NCI-H526 (cell line): ENCODE measurements at regions not wholly inside any gene's neighbourhood (a gene's known extent, or its start where the extent isn't known, plus 50 kb on each side); places are given as distances from the start of the nearest gene placed in this dataset.

ENCODE experiments used
- DNase-seq, 2 experiments: peaks; one replicate each; lab custom pipeline; 2025; lab: John Stamatoyannopoulos, UW

GRCh38 chr1:80799457-80799856 is 1001.3 kb upstream of the ADGRL2 start:
- DNase-seq = no peak

GRCh38 chr1:80779275-80779674 is 1021.5 kb upstream of the ADGRL2 start:
- no peak for DNase-seq

DNA sequence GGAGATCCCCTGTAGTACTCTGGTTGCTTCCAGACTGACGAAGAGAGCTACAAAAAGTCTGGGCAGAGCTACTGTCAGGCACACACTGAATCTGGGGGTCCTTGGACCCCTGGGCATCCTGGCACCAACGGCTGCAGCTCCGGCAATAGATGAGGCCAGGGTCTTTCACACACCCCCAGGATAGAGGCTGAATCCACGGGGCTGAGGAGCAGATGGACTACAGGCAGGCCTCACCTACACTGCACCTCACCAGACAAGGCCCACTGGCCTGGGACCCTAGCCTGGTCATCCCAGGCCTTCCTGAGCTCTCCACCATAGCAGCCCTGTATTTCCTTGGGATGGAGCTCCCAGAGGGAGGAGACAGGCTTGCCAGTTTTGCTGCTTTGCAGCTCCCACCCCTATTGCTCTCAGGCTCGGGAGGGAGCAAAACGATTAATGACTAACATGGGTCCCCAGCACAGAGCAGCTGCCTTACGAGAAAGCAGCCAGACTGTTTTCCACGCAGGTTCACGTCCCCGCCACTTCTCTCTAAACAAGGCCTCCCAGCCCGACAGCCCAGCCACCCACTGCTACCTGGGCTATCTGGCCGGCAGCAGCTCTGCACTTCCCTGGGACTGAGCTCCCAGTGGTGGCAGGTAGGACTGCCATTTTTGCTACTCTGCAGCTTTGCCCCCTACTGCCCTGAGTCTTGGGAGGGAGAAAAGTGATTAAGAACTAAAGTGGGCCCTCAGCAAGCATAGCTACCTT is 1022.5 kb upstream of the ADGRL2 start:
- DNase-seq = no peak

DNA sequence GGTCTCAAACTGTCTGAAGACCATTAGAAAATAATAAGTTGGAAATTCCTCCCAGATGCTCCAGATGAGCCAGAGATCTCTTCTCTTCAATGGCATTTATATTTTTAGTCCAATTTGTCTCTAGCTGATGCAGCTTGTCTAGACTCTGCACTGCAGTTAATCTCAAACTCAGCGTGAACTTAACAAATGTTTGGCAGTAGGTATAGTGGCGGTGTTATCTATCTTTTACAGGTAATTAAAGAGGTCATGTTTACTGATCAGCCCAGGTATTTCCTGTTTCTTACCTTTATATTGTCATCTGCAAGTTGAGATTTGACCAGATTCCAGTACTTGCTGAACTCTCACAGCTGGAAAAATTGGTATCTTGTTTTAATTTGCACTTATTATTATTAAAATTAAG is 1024.5 kb upstream of the ADGRL2 start:
- DNase-seq = no peak

DNA sequence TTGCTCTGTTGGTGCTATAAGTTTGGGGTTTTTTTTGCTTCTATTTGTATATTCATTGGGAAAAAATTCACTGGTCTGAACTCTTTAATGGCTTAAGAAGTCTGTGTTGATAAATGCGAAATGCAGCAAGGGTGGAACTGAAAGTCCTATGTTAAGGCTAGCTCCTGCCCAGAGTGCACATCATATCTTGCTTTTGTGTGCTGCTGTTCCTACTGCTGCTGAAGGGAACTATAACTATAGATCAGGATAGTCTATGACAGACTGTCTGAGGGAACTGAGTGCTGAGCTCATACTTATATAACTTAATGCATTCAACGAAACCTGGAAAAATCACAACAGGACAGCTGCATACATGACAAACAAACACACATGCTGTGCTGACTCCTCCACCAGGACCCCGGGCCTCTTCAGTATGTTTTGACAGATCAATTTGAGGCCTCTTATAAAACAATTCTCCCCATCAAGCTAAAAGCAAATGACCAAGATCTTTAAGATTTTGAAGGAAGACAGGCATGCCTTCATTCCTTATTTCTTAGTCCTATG is 1031.5 kb upstream of the ADGRL2 start:
- no peak for DNase-seq

GRCh38 chr1:80767711-80768110 is 1033.0 kb upstream of the ADGRL2 start:
- no peak for DNase-seq

DNA sequence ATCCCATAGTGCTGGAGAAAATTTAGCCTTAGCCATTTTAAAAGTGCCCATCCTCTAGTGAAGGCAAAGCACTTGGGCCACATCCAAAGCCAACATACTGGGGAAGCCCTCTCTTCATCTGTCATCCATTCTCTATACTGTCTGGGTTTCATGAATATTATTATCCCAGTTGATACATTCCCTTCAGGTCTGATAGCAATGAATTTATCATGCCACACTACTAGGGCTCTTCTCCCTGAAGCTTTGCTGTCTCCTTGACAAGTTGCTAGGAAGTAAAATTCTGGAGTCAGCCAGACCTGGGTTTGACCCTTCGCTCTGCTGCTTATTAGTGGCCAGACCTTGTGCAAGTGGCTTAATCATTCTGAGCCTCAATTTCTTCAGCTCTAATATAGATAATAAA is 1041.4 kb upstream of the ADGRL2 start:
- DNase-seq = no peak

- no peak for DNase-seq
Observed at GRCh38 chr1:80755944-80756343, 1044.8 kb upstream of the ADGRL2 start.

DNA sequence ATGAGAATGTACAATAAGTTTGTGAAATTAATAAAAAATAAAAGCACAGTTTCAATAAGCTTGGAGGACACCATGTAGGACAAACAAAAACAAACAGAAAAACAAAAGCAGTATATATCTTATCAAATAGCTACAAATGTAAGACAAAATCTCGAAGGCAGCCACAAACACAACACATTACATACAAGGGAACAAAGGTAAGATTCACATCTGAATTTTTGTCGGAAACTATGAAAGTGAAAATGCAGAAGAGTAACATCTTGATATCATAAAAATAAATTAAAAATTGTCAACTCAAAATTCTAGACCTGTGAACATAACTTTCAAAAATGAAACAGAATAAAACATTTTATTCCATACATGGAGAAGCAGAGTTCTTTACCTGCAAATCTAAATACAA is 1049.5 kb upstream of the ADGRL2 start:
- no peak for DNase-seq

DNA sequence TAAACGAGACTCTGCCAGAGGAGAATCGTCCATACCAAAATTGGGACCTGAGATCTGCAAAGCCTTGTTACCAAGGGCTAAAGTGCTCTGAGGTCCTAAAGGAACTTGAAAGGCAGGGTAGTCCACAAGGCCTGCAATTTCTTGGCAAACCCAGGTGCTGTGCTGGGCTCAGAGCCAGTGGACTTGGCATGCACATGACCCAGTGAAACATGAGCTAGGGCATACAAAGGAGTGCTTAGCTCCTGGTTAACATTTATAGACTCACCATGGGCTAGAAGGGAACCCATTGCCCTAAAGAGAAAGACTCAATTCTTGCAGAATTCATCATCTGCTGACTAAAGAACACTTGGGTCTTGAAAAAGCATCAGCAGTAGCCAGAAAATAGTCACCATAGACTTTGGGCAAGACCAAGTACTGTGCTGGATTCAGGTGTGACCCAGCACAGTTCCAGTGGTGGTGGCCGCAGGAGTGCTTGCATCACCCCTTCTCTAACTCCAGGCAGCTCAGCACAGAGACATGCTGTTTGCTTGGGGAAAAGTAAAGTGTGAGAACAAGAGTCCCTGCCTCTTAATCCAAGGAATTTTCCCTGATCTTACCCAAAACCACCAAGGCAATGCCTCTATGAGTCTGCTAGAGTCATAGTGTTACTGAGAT is 1069.4 kb upstream of the ADGRL2 start:
- no peak for DNase-seq

DNA sequence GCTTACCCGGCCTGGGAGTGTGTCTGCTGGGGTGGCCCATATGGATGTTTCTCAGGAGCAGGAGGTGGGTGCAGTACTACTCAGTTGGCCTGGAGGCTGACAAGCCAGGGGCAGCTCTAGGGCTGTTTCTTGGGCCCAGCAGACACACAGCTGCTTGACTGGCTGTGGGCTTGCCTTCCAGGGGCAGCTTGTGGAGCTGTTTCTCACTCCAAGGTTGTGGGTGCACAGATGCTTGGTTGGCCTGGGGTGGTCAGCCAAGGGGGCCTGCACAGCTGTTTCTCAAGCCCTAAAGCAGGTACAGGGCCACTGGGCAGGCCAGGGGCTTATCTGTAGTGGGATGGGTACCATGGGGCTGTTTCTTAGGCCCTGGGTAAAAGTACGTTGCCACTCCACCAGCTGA is 1078.1 kb upstream of the ADGRL2 start:
- DNase-seq = no peak

- no peak for DNase-seq
Observed at GRCh38 chr1:80706526-80706925, 1094.2 kb upstream of the ADGRL2 start.

- DNase-seq = no peak
Observed at GRCh38 chr1:80678438-80678837, 1122.3 kb upstream of the ADGRL2 start.

DNA sequence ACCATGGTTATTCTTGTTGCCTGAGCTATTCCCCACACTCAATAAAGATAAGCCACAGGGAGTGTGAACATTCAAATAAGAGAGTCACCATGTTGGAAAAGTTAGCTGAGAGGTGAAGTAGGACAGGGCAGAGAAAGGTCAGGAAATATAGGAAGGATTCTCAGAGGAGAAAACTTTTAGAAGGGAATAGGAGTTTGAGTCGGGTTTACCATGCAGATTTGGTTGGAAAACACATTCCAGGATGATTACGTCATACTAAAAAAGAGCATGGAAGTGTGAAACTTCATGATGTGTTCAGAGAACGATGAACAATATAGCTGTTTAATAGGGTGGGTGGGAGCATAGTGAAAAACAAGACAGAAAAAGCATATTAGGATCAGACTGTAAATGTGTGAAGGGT is 1125.3 kb upstream of the ADGRL2 start:
- DNase-seq = no peak

GRCh38 chr1:80673935-80674597 is 1126.7 kb upstream of the ADGRL2 start:
- DNase-seq = no peak

DNA sequence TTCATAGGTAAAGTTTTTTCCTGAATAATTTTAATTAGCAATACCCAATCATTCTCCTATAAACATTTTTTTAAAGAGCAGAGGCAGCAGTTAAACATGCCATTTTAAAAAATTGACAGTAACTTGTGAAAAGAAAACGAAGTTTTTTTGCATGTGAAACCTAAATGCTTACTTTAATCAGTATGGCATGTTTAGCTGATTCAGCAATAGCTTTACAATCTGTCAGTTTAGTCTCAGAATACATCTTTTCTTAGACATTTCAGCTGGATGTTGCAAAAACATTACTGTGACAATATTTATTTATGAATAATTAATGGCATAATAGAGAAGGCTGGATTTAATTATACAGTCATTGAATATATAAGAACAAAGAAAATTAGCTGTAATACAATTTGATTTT is 1132.4 kb upstream of the ADGRL2 start:
- no peak for DNase-seq

DNA sequence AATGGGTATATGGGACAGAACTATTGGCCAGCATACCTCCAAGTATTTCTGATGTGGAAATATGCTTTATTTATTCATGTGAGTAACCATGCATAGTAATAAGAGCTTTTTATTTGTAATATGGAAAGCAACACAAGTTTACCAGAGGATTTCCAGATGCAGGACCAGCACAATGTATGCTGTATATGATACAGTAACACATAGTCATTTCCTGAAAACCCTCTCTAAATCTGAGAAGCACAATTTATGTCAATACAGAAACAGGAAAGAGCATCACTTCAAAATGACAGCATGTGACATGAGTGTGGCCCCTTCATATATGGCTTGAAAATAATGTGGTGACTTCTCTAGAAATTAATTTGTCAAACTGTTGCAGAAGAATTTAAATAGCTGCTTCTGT is 1134.7 kb upstream of the ADGRL2 start:
- DNase-seq = no peak

GRCh38 chr1:80659161-80659560 is 1141.6 kb upstream of the ADGRL2 start:
- no peak for DNase-seq

DNA sequence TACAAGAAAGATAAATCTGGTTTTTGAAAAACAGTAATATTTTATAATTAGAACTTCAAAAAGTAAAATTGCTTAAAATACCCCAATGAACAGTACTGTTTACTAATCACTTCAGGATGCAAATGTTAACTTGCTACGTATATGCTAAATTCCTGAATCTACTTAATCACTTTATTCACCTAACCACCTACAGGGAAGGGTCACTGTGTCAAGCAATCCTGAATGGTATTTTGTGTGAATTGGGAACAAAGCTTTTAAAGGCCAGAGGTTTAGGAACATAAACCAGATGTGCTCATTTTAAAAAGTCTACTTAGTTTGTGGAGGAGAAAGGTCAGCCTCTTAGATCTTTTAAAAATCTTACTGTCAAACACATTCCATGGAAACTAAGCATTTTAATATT is 1143.0 kb upstream of the ADGRL2 start:
- DNase-seq = no peak

DNA sequence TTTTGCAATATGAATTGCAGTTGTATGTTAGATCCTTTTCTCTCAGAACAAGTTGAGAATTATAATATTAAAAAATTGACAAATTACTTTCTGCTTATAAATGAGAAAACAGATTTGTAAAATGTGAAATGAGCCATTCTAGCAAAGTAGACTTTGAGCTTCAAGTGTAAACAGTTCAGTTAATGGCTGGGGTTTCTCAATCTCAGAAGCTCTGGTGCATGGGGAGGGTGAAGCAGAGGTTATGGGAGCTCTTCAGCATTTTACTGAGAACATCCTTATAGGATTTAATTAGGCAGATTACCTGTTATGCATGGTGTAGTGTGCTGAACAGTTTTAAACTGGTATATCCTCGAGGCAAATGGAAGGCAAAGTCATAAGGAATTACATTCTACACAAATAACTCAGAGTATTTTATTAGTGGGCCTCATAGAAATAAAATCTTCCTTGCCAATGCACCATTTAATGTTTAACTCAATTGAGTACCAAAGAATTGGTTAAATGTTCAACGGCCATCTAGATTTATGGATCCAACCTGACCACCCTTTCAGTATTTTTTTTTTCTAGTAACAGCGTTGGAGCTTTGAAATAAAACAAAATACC is 1143.6 kb upstream of the ADGRL2 start:
- no peak for DNase-seq

DNA sequence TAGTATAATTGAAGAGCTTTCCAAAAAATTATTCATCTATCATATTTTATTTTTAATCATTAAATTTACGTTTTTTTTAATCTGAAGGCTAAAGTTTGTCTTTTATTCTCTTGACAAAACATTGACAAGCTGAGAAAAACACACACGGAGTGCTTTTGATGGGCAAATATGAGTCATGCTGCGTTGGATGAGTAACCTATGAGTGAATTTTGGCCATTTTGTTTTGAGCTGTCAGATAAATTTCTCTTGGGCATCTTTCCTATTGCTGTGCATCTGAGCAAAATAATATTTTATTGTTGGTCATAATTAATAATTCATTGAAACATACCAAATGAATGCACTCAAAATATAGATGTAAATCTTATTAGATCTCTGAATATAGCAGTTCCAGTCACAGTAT is 1144.1 kb upstream of the ADGRL2 start:
- DNase-seq = no peak

DNA sequence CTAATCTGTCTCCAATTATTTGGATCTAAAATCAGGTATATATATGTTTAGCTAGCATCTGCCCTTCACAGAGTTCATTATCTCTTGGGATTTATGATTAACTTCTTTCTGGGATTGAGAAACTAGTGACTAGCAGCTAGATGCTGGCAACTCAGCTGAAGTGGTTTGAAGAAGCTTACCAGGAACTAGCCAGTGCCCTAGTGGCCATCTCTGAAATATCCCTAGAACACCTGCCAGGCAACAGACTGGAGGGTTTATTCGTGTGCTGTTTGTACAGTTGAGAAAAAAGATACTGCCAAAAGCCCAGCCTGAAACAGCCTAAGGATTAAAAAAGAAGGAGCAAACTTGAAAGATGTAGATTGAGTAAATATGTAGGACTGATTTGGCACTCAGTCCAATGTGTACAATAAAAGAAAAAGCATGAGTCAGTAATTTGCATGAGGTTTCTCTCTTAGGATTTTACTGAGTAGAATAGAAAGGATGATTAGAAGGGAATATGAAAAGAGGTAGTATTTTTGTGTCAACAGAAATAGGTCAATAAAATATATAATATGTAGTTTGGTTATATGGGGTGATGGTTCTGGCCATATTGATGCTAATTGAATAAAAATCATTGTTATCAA is 1144.6 kb upstream of the ADGRL2 start:
- peak; percentile 37 to 54 for DNase-seq
